ENCODE measurements at regions not wholly inside any gene's neighbourhood (a gene's known extent, or its start where the extent isn't known, plus 50 kb on each side); places are given as distances from the start of the nearest gene placed in this dataset.

DNA sequence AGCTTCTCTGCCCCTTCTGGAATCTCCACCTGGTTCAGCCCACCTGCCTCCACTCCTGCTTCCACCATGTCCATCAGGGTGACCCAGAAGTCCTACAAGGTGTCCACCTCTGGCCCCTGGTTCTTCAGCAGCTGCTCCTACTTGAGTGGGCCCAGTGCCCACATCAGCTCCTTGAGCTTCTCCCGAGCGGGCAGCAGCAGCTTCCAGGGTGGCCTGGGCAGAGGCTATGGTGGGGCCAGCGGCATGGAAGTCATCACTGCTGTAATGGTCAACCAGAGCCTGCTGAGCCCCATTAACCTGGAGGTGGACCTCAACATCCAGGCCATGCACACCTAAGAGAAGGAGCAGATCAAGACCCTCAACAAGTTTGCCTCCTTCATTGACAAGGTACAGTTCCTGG is 74.4 kb upstream of the ZXDA start:
- TF ChIP-seq, protein P1, sequence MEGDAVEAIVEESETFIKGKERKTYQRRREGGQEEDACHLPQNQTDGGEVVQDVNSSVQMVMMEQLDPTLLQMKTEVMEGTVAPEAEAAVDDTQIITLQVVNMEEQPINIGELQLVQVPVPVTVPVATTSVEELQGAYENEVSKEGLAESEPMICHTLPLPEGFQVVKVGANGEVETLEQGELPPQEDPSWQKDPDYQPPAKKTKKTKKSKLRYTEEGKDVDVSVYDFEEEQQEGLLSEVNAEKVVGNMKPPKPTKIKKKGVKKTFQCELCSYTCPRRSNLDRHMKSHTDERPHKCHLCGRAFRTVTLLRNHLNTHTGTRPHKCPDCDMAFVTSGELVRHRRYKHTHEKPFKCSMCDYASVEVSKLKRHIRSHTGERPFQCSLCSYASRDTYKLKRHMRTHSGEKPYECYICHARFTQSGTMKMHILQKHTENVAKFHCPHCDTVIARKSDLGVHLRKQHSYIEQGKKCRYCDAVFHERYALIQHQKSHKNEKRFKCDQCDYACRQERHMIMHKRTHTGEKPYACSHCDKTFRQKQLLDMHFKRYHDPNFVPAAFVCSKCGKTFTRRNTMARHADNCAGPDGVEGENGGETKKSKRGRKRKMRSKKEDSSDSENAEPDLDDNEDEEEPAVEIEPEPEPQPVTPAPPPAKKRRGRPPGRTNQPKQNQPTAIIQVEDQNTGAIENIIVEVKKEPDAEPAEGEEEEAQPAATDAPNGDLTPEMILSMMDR (IDR thresholded peaks at IDR 0.05; ENCODE audit: unreplicated experiment), result no peak
- Mint-ChIP-seq H3K9me3 (ENCODE audit: low read depth, unreplicated experiment) (peaks cover 15% of the 10 kb centered on the region), H3K27me3 (ENCODE audit: unreplicated experiment) (no peaks in the 10 kb centered on the region), H3K36me3 (ENCODE audit: insufficient read depth, unreplicated experiment) (no peaks in the 10 kb centered on the region), H3K4me1 (ENCODE audit: low read depth, unreplicated experiment) (no peaks in the 10 kb centered on the region), H3K4me3 (ENCODE audit: low read depth, unreplicated experiment) (no peak overlapping the region), H3K27ac (ENCODE audit: unreplicated experiment) (no peak overlapping the region)
- intact Hi-C loops (cut with micrococcal nuclease; ENCODE audit: unreplicated experiment), result no loop called here
- no TSS peak for BruUV-seq (replicated peaks)
- CTCF ChIA-PET, result no interaction called here
- DNase-seq, result no peak

DNA sequence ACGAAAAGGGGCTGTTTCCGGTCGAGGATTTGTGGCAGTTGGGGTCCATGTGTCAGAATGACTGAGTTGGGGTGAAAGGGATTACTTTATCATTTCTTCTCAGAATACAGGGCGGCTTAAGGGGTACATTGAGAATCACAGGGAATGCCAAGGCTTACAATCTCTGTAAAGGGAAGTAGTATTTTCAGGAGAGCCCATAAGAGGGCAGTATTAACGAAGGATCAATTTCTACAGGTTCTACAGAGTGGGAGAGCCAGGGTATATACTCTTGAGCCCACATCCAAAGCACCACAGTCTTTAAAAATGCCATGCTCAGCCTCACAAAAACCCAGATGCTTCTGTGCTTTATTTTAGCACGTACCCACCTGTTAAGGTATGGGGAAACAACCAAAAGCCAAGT is 67.7 kb upstream of the ZXDA start:
- no peaks in the 10 kb centered on the region for H3K9me3 Mint-ChIP-seq (ENCODE audit: low read depth, unreplicated experiment)

DNA sequence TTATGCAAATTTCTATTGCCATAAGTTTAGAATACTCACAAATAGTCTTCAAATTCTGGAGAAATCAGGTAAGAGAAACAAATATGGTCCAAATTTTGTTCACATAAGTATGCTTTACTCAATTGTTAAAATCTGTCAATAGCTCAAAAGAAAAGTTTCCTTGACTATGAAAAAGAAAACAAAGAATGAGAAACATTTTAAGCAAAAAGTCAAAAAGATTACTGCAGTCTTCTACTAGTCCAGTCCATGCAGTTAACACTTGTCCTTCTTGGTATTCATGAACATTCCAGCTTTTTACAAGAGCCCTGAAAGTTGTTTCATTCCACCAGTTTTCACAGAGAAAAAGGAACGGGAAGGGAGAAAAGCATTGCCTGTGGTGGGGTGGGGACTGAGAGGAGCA is 54.7 kb upstream of the ZXDA start:
- no peak overlapping the region for H3K4me3 Mint-ChIP-seq (ENCODE audit: low read depth, unreplicated experiment)
- CTCF ChIA-PET, result no interaction called here
- no peaks in the 10 kb centered on the region for H3K9me3 Mint-ChIP-seq (ENCODE audit: low read depth, unreplicated experiment)
- no peaks in the 10 kb centered on the region for H3K36me3 Mint-ChIP-seq (ENCODE audit: insufficient read depth, unreplicated experiment)
- no peaks in the 10 kb centered on the region for H3K27me3 Mint-ChIP-seq (ENCODE audit: unreplicated experiment)
- TF ChIP-seq, protein P1 (IDR thresholded peaks at IDR 0.05; ENCODE audit: unreplicated experiment), result no peak
- no peaks in the 10 kb centered on the region for H3K4me1 Mint-ChIP-seq (ENCODE audit: low read depth, unreplicated experiment)
- no peak overlapping the region for H3K27ac Mint-ChIP-seq (ENCODE audit: unreplicated experiment)
- no TSS peak for BruUV-seq (replicated peaks)
- DNase-seq, result no peak
- intact Hi-C loops (cut with micrococcal nuclease; ENCODE audit: unreplicated experiment), result no loop called here

More for the DNA sequence above, 67.7 kb upstream of the ZXDA start:
- H3K4me1 Mint-ChIP-seq (ENCODE audit: low read depth, unreplicated experiment), result no peaks in the 10 kb centered on the region
- H3K36me3 Mint-ChIP-seq (ENCODE audit: insufficient read depth, unreplicated experiment), result no peaks in the 10 kb centered on the region
- no peak overlapping the region for H3K4me3 Mint-ChIP-seq (ENCODE audit: low read depth, unreplicated experiment)
- intact Hi-C loops (cut with micrococcal nuclease; ENCODE audit: unreplicated experiment), result no loop called here
- TF ChIP-seq, protein P1 (IDR thresholded peaks at IDR 0.05; ENCODE audit: unreplicated experiment), result no peak
- no peak overlapping the region for H3K27ac Mint-ChIP-seq (ENCODE audit: unreplicated experiment)
- CTCF ChIA-PET, result no interaction called here
- DNase-seq, result no peak
- BruUV-seq (replicated peaks), result no TSS peak
- no peaks in the 10 kb centered on the region for H3K27me3 Mint-ChIP-seq (ENCODE audit: unreplicated experiment)
